KBM-7 (cell line): ENCODE measurements at regions not wholly inside any gene's neighbourhood (a gene's known extent, or its start where the extent isn't known, plus 50 kb on each side); places are given as distances from the start of the nearest gene placed in this dataset.
"Not testable (repeated sequence)": the region's sequence is repeated elsewhere in the genome, so short reads cannot be mapped to it uniquely, and the experiment has no call there.

Experiments
- DNase-seq: peaks from one replicate; pipeline ENCODE4 v3.0.0-alpha.2; 2015
- in situ Hi-C: fragments of 300-500 bp; cut with MboI; formaldehyde crosslinking; loops from 2 replicates; pipeline ENCODE4 v1.14.3; 2020; ENCODE audit warnings: low sequenced_read_pairs, low pct_unique_long_range_greater_than_20kb, mixed read lengths

GRCh38 chr4:62474802-62475201, 1274.7 kb downstream of the ADGRL3 start:
- in situ Hi-C loops: no loop called here
- DNase-seq: no peak

DNA sequence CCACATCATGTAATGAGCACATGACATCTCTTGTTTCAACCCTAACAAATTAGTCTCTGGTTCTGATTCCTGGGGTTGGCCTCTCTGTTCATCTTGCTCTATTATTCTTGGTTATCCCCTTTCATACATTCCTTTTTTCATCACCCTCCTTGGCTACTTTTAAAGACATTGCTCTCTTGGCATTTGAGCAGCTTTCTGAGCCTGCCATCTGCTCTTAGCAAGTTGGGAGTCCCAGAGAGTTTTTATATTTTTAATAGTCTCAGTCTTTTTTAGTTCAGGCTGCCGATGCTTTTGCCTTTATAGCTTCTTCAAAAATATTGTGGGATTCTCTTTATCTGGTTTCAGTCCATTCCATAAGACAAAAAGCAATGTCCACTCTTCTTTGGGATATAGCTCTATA, 1270.9 kb downstream of the ADGRL3 start:
- no peak for DNase-seq
- in situ Hi-C loops: no loop called here

- in situ Hi-C loops: no loop called here
- DNase-seq: no peak
Measured at GRCh38 chr4:62470421-62470983, 1270.4 kb downstream of the ADGRL3 start.

DNA sequence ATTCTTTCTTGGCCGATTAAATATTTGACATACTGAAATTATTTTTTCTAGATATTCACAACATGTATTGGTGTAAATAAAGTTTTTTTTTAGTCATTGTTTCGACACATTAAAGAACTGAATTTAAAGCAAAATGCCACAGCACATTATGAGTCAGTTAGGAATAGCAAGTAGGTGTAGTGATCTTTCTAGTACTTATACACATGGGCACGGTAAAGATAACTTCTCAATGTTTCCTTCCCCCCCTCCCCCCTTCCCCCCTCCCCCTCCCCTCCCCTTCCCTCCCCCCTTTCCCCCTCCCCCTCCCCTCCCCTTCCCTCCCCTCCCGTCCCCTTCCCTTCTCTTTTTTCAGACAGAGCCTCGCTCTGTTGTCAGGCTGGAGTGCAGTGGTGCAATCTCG, 1269.9 kb downstream of the ADGRL3 start:
- no peak for DNase-seq
- in situ Hi-C loops: no loop called here

DNA sequence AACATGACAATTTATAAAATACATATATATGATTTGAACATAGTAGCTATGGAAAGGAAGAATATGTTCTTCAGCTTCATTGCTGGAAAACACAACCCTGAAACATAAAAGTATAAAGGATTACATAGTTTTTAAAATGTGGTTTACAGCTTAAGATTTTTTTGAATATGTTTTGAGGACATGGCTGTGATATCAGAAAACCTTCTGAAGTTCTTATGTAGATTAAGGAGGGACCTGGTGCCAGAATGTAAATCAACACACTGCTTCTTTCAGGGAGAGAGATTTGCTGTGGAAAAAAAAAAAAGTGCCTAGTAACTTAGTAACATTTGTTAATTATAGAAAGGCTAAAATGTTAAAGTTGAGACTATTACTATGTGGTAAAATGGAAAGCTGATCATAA, 1261.8 kb downstream of the ADGRL3 start:
- in situ Hi-C loops: no loop called here

GRCh38 chr4:62460329-62460728, 1260.2 kb downstream of the ADGRL3 start:
- in situ Hi-C loops: no loop called here

More for the DNA sequence above, 1261.8 kb downstream of the ADGRL3 start:
- DNase-seq: no peak

DNA sequence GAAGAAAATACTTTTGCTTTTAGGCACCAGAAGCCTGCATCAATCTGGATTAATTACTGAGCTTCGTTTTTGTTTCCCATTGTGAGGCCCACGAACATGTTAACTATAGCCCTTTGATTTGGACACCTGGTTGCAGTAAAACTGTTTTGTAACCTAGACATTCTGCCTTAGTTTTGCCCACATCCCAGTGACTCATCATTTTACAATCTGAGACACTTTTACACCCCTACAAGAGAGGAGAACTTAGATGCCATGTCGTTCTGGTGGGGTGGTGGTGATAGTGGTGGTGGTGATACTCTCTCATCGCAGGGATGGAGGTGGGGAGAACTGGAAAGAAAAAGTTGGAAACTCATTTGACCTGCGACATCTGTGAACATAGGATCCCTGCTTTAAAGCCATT, 1257.2 kb downstream of the ADGRL3 start:
- in situ Hi-C loops: no loop called here
- no peak for DNase-seq

More at GRCh38 chr4:62460329-62460728, 1260.2 kb downstream of the ADGRL3 start:
- no peak for DNase-seq

GRCh38 chr4:62455871-62456270, 1255.7 kb downstream of the ADGRL3 start:
- DNase-seq: no peak
- in situ Hi-C loops: no loop called here

DNA sequence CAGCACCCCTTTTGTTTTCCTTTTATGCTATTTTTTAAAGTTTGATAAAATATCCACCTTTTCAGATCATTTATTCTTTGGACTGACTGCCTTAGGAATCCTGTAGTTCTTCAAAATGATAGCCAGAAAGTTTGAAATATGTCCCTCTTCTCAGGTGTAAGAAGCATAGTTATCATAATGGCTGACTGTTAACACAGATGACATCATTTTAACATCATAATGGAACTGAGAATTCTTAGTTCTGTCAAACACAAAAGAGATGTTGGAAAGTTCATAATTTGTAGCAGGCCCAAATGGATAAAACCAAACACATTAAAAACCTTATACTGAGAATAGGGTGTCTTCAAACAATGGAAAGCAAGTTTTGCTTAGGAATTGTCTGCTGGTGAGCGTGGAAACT, 1254.4 kb downstream of the ADGRL3 start:
- DNase-seq: no peak

GRCh38 chr4:62450740-62451139, 1250.6 kb downstream of the ADGRL3 start:
- in situ Hi-C loops: no loop called here
- no peak for DNase-seq

More for the DNA sequence above, 1254.4 kb downstream of the ADGRL3 start:
- in situ Hi-C loops: no loop called here

DNA sequence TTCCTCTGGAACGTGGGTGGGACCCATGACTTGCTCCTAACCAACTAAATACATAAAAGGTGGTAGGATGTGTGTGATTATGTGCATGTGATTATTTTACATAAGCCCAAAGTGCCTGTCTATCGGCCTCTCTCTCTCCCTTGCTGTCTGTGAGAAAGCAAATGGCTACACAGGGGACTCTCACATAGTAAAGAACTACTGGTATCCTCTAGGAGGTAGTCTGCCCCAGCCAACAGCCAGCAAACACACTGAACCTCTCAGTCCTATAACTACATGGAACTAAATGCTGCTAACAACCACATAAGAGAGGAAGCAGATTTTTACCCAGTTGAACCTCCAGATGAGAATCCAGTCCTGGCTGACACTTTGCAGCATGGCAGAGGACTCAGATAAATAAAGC, 1249.4 kb downstream of the ADGRL3 start:
- in situ Hi-C loops: no loop called here
- no peak for DNase-seq

- in situ Hi-C loops: no loop called here
- no peak for DNase-seq
Measured at GRCh38 chr4:62448911-62449310, 1248.8 kb downstream of the ADGRL3 start.

- no peak for DNase-seq
- in situ Hi-C loops: no loop called here
Measured at GRCh38 chr4:62439051-62439450, 1238.9 kb downstream of the ADGRL3 start.

- no peak for DNase-seq
- in situ Hi-C loops: no loop called here
Measured at GRCh38 chr4:62434921-62435320, 1234.8 kb downstream of the ADGRL3 start.

DNA sequence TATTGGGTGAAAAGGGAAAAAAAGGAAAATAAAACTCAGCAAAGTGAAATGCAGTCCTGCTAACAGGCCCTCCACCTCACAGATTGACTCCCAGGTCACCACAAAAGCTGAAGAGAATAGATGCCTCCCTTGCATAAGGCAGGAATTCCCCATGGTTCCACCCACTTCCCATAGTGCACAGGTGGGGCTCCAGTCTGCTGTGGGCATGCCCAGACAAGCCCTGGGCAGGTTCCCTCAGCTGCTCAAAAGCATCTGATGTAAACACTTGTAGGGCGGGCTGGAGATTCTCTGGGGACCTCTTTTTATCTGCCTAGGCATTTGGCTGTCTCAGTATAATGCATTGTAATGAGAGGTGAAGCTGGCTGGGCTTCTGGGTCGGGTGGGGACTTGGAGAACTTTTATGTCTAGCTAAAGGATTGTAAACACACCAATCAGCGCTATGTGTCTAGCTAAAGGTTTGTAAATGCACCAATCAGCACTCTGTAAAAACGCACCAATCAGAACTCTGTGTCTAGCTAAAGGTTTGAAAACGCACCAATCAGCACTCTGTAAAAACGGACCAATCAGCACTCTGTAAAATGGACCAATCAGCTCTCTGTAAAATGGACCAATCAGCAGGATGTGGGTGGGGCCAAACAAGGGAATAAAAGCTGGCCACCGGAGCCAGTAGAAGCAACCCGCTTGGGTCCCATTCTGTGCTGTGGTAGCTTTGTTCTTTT, 1231.5 kb downstream of the ADGRL3 start:
- in situ Hi-C loops: not testable (repeated sequence)
- peak; percentile 5 for DNase-seq

DNA sequence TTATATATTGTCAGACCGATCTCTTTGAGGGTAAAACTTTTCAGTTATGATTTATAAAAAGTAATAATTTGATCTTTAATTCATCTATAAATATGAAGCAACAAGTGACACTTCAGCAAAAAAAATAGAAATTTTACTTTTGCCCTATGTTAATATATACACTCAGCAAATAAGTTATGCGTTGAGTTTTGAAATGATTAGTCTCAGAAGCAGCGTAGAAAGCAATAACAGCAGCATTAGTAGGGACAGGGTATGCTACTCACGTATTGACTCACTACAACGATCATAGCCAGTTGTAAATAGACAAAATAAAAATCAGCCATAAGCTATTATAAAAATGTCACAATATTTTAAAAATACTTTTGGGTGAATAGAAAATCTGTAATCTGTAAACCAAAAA, 1229.2 kb downstream of the ADGRL3 start:
- in situ Hi-C loops: no loop called here
- no peak for DNase-seq

DNA sequence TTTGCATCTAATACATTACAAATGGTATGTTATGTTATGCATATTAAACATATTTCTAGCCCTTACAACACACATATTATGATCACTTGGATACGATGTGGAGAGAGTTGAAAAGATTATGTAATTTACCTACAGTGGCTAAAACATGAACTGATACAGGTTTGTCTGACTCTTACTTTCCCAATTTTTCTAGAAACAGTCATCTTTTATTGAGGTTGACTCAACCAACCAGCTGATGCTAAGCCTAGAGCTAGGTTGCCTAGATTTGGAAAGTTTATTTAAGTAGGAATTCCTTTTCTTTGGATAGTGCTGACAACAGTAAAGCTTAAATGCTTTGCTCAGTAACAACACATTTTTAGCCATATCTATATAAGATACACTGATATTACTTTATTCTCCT, 1215.1 kb downstream of the ADGRL3 start:
- in situ Hi-C loops: no loop called here
- DNase-seq: no peak

DNA sequence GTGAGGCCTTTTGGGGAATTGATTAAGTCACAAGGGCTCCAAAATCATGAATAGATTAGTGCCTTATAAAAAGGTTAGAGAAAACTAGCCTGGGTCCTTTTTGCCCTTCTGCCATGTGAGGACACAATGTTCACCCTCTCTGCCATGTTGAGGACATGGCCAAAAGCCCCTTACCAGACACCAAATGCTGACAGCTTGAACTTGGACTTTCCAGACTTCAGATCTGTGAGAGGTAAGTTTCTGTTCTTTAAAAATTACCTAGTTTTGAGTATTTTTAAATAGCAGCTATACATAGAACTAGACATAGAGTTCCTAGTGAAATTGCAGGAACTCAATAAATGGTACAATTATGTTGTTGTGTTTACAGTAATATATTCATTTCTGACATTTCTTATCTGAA, 1214.4 kb downstream of the ADGRL3 start:
- in situ Hi-C loops: no loop called here
- no peak for DNase-seq

DNA sequence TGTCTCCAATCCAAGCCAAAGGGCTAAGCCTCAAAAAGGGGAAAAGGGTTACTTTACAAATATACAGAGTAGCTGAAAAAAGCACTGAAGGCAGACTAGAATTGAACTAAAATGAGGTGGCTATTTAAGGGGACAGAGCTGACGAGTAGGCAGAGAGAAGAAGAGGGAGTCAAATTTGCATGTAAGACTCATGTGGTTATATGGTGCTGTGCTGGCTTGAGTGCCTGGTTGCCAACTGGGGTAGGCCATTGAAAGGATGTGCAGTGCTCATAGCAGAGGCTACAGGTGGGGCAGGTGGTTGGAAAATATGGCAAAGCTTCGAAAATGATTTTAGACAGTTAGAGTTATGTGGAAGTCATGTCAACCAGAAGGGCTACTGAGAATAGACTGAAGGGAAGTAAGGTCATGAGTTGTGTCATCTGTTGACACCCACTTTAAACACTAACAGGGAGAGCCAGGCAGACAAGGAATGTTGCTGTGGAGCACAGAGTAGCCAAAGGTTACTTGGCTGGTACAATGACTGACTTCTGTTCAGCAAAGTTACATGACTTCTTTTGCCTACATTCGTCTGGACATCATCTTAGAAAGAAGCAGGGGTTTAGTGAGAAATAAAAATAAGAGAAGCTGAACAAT, 1210.4 kb downstream of the ADGRL3 start:
- in situ Hi-C loops: no loop called here
- no peak for DNase-seq

GRCh38 chr4:62408454-62408853, 1208.3 kb downstream of the ADGRL3 start:
- no peak for DNase-seq
- in situ Hi-C loops: no loop called here

DNA sequence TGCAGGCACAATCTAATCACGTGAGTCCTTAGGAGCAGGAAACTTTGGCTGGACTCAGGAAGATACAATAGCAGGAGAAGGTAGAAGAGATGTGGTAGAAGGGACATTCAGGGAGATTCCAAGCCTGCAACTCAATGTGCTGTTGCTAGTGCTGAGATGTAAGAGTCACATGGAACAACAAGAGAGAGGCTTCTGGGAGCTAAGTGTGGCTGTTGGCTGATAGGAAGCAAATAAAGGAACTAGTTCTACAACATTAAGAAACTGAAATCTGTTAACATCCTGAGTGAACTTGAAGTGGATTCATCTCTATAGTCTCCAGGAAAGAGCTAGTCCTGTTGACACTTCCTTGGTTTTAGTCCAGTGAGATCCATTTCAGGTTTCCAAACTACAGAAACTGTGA, 1207.4 kb downstream of the ADGRL3 start:
- DNase-seq: no peak
- in situ Hi-C loops: no loop called here
